HL-60/S4 treated with phorbol 12-myristate 13-acetate at 8.2 ng/mL for 4 days and 3 days (cell line): ENCODE measurements at regions not wholly inside any gene's neighbourhood (a gene's known extent, or its start where the extent isn't known, plus 50 kb on each side); places are given as distances from the start of the nearest gene placed in this dataset.

Experiments
- in situ Hi-C: fragments of 300-500 bp; cut with MboI; formaldehyde crosslinking; loops from 2 replicates; pipeline ENCODE4 v1.15.0; 2022; ENCODE audit warnings: low sequenced_read_pairs

DNA sequence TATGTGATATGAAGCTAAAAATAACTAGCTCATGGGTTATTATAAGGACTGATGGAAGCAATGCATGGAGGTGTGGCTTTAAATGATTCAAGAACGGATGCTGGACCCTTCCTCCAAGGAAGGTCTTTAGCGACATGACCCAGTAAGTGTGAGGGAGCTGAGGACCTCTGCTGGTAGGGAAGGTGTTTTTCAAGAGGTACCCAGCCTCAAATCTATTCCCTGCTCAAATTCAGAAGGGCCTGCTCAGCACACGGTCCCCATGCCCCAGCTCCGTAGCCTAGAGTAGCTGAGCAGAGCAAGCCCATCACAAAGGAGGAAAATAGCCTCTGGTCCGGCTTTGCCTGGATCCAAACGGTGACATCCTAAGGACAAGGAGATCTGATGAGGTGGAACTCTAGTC lies 266.2 kb upstream of the IGF1R start:
- in situ Hi-C loops, result no loop called here

DNA sequence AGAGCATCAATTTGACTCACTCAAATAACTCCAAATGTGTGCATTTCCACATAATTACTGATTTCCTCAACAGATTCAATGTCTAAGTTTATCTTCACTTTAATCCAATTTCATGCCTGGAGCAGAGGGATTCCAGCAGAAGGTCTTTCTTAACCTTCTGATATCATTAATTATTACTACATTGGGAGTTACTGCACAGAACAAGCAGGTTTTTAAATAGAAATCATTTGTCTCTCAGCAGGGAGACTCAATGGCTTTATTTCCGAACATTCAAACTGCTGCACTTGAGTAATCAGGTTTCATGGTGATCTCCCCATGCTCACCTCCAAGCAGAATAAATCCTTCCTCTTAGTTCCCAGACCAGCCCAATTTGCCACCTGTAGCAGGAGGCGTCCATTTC lies 264.8 kb upstream of the IGF1R start:
- in situ Hi-C loops, result no loop called here

DNA sequence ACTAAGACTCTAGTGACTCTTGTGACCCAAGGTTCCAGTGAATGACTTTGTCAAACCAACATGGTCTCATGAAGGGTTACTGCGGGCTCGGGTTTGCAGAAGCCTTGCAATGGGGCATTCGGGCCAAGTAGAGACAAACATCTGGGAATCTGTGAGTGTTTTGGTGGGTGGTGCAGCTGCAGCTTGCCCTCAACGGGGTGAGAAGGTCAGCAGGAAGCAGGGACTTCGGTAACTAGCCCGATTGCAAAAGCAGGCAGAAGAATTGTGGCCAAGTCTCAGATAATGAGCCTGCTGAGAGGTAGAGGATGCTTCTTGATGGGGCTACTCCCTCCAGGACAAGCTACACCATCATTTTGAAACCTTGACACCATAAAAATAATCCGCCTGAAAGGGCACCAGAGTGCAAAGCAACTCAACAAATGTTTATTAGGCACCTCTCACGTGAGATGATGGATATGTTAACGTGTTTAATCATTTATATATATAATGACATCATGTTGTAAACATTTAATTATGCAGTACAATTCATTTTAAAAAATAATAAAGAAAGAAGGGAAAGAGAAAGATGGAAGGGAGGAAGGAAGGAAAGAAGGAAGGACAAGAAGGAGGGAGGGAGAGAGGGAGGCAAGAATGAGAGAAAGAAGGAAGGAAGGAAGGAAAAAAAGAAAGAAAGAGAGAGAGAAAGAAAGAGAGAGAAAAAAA lies 263.9 kb upstream of the IGF1R start:
- in situ Hi-C loops, result no loop called here

DNA sequence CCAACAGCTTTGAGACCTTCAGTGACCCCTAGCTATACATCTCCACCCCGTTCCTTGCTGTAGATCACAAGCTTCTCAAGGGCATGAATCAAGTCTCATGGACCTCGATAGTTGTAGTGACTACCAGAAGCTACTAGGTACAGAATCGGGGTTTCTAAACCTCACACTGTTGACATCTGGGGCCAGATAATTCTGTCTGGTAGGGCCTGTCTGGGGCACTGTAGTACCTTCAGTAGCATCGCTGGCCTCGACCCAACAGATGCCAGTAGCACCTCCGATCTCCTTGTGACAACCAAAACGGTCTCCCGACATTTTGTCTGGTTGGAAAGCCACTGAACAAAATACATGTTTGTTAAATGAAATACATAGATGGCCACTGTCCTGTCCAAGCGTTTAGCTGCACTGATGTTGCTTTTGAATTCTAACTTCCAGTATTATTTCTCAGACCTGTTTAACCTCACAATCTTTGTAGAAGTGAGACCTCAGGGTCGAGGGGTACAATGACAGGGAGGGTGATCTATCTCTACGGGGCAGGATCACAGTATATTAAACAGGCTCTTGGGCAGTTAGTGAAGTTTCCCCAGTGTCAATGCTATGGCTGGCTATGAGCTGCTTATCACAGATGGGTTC lies 262.5 kb upstream of the IGF1R start:
- in situ Hi-C loops, result no loop called here

DNA sequence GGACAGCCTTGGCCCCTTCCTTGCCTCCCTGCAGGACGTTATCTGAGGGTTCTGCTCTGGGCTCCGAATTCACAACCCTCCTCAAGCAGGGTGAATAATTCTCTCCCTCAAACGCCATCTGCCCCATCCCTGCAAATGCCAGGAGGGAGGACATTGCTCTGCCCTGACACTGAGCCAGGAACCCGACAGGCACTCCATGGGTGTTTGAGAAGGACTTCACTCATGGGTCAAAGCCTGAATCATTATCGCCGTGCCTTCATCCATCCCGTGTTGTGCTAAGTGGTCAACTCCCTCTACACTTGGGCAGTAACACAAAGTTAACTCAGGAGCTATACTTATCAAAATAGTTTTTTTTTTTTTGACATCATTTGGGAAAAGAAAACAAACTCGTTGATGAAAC lies 261.8 kb upstream of the IGF1R start:
- in situ Hi-C loops, result no loop called here

DNA sequence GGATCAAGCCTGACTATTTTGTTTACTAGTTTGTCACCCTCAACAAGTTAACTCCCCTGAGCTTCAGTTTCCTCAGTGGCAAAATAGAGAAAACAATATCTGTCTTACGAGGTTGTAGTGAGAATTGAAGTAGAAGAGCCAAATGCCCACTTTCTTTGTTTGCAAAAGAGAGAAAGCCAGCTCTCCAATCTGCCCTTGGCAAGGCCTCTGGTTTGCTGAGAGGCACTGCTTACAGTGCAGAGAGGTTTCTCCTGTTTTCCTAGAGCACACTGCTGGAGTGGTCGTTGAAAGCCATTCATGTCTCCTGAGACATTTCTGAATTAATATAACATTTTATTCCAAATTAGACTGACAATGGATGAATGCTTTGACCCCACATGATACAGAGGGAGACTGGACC lies 260.5 kb upstream of the IGF1R start:
- in situ Hi-C loops, result no loop called here

DNA sequence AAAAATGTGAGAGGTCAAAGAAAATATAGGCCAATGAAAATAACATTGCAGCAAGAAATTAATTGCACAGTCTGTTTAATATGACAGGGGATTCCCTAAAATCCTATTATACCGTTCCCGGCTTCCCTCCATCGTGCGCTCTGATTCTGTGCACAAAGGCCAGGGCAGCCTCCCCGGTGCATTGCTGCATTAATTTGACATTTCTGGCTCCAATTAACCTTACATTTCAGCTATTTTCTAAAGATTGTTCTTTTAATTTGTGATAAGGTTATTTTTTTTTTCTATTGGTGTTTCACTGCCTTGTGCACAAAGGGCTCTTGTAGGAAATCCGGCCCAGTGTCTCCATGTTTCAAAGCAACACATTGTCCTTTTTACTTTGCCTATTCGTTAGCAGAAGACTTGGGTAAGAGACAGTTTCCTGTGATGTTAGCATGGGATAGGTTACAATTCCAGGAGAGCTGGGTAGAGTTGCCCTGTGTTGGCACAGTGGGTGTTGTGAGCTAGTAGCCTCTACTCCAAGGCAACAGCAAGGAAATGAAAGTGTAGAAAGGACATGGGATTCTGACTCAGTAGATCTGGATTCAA lies 257.3 kb upstream of the IGF1R start:
- in situ Hi-C loops, result no loop called here

DNA sequence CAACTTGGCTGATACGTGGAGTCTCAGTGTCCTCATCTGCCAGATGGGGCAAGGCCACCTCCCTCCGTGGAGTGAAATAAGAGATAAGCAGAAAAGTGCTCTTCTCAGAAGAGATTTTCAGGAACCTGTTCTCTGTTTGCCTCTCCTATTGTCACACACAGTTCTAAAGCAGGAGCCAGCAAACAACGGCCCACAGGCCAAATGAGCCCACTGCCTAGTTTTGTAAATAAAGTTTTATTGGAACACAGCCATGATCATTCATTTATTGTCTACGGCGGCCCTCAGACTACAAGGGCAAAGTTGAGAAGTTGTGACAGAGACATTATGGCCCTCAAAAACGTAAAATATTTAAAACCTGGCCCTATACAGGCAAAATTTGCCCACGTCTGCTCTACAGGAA lies 256.8 kb upstream of the IGF1R start:
- in situ Hi-C loops, result no loop called here

DNA sequence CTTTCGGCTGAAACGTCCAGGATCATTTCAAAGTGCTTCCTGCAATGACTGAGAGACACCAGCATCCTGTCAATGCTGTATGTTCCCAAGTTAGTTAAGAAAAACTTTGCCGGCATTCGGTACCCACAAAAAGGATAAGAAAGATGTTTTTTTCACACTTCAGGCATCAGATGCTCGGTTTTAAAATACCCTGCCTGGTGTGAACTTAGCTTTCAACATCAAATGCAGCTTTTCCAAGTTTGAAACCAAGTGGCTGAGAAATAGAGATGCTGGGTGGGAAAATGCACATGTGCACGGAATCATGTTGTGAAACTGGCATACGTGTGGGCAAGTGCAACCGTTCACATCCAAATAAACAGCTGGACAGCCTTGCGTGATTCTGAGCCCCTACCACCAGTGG lies 254.9 kb upstream of the IGF1R start:
- in situ Hi-C loops, result no loop called here

DNA sequence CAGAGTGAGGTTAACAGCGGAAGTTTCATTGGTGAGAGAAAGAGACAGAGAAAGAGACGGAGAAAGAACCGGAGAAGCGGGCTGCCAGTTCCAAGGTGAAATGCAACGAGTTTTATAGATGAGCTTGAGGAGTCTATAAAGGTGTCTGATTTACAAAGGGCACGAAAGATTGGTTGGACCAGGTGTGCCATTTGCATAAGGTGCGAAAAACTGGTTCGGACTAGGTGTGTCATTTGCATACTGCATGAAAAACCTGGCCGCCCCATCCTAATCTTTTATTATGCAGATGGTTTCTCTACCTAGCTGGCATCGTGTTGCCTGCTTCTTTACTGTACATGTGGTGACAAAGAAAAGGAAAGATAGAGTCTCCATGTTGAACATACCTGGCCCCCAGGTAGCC lies 253.8 kb upstream of the IGF1R start:
- in situ Hi-C loops, result no loop called here

DNA sequence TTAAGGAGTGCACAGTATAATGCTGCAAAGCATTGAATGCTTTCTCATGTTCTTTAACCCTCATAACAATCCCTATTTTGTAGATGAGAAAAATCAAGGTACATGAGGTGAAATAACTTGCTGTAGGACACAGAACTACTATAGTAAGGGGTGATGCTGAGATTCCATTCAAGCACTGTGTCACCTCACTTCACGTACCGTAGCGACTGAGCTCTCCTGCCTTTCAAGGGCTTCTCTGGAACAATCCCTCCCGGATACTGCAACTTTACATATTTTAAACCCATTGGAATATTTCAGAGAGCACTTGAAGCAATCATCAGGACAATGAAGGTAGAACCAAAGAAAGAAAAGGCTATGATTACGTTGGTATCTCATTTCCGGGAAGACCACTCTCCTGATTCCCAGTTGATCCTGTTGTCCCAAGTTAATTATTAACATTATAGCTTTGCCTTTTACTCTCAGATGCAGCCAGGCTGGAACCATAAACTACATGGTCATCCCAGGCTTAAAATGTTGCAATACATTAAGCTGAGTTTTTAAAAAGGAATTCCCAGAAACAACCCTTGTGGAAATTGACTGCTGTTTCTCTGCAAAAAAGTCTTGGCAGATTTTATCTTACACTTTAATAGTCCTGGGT lies 252.2 kb upstream of the IGF1R start:
- in situ Hi-C loops, result no loop called here

DNA sequence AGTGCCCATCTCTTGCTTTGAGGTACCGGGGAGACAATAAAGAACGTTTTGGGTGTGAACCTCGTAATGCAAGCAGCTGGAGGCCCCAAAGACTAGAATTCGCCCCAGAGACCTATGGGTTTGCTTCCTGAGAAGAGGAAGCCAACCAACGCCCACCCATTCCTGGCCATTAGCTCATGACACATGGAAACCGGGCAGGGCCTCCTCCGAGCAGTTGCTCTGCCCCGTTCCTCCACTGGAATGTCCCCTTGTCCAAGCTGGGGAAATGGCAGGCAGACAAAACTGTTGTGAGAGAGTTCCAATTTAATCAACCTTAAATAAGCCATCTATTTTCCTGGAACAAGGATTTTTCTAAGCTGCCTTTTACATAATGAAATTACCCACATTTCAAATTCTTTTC lies 250.9 kb upstream of the IGF1R start:
- in situ Hi-C loops, result no loop called here

DNA sequence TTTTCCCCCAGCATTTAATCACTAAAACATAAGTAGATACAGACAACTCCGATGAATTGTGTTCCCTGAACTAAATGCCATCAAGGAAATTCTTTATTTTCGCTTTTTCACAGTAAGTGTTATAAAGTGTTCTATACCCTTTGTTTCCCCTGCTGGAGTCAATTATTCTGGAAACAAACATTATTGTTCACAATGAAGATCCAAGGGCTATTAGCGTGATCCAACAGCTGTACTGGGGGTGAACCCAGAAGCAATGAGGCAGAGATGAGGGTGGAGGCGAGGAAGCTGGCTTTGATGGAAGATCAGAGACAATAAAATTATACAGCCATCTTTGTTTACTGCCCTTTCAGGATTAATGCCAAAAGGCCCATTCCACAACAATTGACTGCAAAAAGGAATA lies 250.3 kb upstream of the IGF1R start:
- in situ Hi-C loops, result no loop called here

DNA sequence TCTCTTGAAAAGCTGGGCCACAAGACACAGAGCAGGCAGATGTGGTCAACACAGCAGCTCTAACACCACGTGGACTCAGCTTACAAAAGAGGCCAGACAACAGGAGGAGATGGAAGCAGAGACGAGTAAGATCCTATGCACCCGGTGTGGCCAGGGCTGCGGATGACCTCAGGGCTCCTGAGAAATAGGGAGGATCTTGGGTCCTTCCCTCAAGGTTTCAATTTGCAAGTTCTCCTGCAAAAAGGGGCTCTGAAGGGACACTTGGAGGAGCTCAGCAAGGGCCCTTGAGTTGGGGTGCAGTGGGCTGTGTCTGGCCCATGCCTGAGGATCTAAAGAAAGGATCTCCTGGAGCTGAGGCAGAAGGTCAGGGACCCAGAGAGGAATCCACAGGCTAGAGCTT lies 249.5 kb upstream of the IGF1R start:
- in situ Hi-C loops, result no loop called here

DNA sequence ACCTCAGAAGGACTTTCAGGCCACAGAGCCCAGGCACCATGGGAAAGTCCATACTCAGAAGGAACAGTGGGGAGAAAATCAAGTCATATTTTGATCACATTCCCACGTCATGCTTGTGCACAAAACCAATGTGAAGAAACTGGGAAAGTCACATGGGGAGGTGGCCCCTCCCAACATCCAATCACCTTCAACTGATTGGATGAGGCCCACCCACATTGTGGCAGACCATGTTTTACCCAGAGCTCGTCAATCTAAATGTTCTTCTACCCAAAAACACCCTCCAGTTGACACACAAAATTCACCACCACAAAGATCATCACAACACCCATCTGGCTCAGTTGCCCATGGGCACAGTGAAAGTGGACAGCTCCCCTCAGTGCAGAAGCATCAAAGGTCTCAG lies 248.2 kb upstream of the IGF1R start:
- in situ Hi-C loops, result no loop called here

DNA sequence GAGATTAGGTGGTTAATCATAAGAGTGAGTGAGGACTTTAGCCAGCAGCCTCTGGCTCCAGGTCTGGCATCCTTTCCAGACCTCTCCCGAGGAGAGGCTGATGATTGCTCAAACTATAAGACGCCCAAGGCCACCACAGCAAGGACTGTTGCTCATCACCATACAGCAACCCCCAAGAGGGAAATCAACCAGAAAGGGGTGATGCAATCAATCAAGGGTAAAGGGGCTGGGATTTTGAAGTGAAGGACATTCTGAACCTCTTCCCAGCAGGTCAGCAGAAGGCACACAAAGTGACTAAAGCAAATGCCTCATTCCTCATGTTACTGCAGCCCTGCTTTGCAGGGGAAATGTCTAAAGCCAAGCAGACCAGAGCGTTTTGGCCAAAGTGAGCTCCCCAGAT lies 247.3 kb upstream of the IGF1R start:
- in situ Hi-C loops, result no loop called here

DNA sequence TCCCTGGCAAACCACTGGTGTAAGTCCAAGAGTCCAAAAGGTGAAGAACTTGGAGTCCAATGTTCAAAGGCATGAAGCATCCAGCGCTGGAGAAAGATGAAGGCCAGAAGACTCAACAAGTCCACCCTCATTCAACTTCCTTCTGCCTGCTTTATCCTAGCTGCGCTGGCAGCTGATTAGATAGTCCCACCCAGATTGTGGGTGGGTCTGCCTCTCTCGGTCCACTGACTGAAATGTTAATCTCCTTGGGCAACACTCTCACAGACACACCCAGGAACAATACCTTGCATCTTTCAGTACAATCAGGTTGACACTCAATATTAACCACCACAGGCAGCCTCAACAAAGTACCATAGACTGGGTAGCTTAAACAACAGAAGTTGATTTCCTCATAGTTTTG lies 245.9 kb upstream of the IGF1R start:
- in situ Hi-C loops, result no loop called here

DNA sequence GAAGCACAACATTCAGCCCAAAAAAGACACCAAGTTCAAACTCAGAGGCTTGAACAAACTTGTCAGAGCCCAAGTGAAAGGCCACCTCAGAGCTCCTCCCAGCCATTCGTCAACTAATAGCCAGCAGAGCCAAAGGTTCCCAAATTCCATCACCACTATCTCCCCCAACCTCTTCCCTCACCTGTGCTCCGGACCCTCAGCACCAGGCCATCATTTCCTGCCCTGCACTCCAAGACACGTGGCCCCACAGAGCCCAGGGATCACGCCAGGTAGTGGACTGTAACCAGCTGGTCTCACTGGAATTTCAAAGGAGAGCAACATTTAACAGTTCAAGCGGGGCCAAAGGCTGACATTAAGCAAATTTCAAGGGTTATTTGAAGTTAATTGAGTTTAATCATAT lies 245.2 kb upstream of the IGF1R start:
- in situ Hi-C loops, result no loop called here

DNA sequence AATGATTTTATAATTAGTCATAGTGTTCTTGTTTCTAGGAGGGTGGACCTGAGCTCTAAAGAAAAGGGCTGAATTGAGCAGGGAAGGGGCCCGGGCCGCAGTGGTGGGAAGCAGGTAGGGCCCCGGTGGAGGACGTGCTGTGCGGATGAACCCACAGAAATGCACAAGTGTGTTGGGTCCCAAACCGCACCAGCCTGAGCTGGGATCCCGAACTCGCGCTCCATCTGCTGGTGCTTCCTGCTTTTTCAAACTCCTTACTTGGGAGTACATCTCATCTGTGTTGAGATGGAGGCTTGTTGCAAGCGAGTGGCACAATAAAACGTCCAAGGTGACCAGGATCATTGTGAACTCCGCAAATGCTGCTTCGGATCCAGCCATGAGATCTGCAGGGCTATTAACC lies 244.8 kb upstream of the IGF1R start:
- in situ Hi-C loops, result no loop called here

DNA sequence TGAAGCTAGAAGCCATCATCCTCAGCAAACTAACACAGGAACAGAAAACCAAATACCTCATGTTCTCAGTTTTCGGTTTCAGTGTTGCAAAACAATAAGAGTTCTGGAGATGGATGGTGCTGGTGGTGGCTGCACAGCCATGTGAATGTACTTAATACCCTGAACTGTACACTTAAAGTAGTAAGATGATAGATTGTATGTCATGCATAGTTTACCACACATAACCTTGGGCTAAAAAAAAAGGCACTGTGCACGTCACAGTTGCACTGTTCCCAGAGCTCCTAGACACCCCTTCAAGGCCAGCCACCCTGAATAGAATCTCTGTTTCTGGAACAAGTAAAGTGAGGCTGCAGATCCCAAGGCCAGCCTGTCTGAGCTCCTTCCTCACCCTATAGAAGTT lies 243.3 kb upstream of the IGF1R start:
- in situ Hi-C loops, result no loop called here

DNA sequence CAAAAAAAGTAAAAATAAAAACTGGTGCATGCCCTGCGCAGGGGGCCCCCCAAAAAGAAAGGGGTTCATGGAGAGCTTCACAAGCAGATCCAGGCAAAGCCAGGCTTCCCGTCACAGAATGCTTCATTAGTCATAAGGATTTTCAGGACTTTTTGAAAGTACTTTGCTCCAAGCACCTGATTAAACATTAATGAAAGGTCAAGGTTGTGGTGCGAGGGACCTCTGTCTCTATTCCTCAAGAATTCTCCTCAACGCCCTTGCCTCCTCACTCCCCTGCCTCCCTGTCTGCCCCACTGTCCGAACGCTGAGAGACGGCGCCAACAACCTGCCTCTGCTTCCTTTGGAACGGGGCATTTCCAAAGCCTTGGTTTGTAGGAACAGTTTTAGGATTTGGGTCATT lies 240.1 kb upstream of the IGF1R start:
- in situ Hi-C loops, result no loop called here

DNA sequence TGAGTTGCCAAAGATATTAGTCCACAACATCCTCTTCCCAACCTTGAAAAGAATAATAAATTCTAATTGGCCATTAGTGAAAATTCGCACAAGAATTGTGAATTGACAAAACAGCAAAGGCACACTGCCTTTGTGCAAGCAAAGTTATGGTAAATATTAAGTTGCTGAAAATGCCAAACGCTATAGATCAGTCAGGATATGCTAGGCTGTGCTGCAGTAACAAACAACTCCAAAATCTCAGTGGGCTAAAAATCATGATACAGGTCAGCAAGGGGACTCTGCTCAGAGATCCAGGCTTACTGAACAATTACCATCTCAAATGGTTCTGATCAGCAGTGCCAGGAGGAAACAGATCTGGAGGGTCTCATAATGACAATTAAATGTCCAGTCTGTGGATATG lies 238.0 kb upstream of the IGF1R start:
- in situ Hi-C loops, result no loop called here
